ENCODE measurements at regions not wholly inside any gene's neighbourhood (a gene's known extent, or its start where the extent isn't known, plus 50 kb on each side); places are given as distances from the start of the nearest gene placed in this dataset.
A peak's percentile ranks its signal among the peaks of the same experiment; 100 is the strongest.

DNA sequence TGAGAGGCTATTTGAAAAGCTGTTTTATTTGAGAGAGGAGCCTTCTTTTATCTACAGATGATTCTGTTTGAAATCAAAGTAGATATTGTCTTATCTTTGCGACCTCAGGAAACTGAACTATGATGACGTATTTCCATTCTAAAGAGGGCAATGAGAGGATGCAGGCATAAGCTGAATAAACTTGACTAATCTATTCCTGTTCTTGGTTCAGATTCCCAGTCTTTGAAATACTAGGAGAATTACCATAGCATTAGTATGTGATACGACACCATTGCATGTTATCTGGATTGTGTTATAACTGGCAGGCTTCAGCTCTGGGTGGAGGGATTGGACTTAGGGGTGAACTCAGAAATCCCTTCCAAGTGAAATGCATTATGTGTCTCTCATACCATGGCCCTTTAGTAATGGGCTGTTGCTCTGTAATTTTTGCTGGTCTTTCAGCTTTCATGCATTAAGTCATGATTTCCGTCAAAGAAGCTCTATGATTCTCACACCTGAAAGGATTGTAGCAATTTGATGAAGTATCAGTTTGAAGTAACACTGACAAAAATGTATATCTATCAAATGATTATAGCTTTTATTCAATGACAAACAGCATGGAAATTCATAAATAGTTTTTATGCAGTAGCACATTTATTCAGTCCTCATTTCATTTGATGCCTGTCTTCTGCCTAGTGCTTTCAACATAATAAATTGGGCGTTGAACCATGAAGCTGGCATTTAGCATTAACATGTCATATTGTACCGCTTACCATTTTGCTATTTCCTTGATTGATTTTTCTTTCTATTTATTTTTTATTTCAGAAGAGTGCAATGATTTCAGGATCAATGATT lies 138.4 kb upstream of the SPACA1 start:
- peak; percentile 22 for DNase-seq (ENCODE audit: low read depth)

DNA sequence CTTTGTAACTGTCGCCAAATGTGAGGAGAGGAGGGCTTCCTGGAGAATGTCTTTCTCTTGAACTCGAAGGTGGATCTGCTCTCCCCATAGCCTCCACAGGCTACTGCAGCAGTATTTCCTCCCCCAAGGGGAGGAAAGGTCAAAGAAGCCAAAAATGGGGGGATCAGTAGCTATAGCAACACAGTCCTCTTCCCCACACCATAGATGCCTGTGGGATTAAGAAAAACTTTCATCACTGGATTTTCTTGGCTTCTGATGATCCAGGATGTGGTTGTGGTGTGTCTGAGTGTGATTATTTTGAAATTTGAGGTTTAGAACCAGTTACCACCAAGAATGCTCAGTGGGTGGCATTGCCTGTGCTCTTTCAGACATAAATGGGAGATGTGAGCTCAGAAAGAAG lies 140.1 kb upstream of the SPACA1 start:
- peak; percentile 76 for DNase-seq (ENCODE audit: low read depth)

- no peak for DNase-seq (ENCODE audit: low read depth)
Observed at GRCh38 chr6:87905101-87905641, 142.5 kb upstream of the SPACA1 start.

GRCh38 chr6:87904011-87904410 lies 143.6 kb upstream of the SPACA1 start:
- no peak for DNase-seq (ENCODE audit: low read depth)

GRCh38 chr6:87903323-87903722 lies 144.3 kb upstream of the SPACA1 start:
- DNase-seq (ENCODE audit: low read depth), result no peak

GRCh38 chr6:87902383-87902782 lies 145.3 kb upstream of the SPACA1 start:
- DNase-seq (ENCODE audit: low read depth), result no peak

DNA sequence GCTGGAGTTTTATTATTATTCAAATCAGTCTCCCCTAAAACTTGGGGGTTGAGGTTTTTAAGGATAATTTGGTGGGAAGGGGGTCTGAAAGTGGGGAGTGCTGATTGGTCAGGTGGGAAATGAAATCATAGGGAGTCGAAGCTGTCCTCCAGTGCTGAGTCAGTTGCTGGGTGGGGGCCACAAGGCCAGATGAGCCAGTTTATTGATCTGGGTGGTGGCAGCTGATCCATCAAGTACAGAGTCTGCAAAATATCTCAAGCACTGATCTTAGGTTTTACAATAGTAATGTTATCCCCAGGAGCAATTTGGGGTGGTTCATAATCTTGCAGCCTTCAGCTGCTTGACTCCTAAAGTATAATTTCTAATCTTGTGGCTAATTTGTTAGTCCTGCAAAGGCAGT lies 146.0 kb upstream of the SPACA1 start:
- DNase-seq (ENCODE audit: low read depth), result no peak

DNA sequence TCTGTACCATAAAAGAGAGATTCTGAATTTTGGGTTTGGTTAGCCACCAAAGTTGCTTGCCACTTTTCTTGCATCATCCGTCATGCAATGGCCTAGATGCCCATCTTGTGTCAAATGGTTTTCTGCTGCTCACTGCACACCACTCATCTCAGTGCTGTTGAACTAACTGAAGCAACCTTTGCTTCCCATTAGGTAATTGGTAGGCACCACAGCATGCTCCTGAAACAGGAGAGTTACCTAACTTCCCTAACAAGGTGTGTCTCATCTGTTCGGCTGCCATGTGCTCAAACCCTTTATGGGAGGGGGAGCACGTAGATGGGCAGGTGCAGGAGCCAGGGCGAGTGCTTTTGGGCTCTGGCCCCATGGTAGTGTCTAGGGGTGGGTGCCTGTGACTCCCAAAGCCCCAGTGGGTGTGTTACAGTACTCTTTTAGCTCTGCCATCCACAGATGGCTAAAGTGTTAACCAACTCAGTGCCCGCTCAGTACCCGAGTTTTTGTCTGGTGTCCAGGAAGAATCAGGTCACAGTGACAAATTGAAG lies 147.4 kb upstream of the SPACA1 start:
- no peak for DNase-seq (ENCODE audit: low read depth)

- no peak for DNase-seq (ENCODE audit: low read depth)
Observed at GRCh38 chr6:87899499-87900147, 148.0 kb upstream of the SPACA1 start.

DNA sequence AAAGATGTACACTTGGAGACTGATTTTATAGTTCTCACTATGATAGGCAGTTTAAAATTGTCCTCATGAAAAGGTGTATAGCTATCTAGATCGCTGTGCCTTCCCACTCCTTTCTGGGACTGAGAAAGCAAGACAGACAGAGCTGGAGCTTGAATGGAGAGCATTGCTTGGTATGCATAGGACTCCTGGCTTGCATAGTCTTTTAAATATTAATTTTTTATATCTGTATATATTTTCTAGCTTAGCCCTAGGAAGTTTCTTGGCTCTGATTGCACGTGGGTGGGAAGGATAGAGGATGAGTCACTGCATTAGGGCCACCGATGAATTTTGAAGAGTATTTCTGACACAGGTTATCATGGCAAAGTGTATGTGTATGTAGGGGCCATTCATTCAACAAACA lies 150.0 kb upstream of the SPACA1 start:
- no peak for DNase-seq (ENCODE audit: low read depth)

- no peak for DNase-seq (ENCODE audit: low read depth)
Observed at GRCh38 chr6:87897013-87897412, 150.6 kb upstream of the SPACA1 start.

GRCh38 chr6:87887266-87887665 lies 160.4 kb upstream of the SPACA1 start:
- DNase-seq (ENCODE audit: low read depth), result no peak

DNA sequence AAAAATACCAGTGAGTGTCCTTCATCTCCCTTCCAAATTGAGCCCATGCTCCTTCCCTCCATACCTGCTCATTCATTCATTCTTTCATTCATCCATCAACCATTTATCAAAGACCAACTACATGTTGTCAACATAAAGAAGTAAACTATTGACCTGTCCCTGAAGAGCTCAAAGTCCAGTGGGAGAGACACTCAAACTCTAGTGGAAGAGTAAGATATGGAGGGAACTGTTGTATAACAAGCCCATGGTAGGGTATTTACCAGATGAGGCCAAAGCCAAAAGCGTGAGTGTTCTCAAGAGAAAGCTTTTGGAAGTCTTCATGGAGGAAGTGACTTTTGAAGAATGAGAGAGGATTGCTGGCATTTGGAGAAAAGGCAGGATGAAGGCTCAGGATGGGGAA lies 163.4 kb upstream of the SPACA1 start:
- DNase-seq (ENCODE audit: low read depth), result no peak

DNA sequence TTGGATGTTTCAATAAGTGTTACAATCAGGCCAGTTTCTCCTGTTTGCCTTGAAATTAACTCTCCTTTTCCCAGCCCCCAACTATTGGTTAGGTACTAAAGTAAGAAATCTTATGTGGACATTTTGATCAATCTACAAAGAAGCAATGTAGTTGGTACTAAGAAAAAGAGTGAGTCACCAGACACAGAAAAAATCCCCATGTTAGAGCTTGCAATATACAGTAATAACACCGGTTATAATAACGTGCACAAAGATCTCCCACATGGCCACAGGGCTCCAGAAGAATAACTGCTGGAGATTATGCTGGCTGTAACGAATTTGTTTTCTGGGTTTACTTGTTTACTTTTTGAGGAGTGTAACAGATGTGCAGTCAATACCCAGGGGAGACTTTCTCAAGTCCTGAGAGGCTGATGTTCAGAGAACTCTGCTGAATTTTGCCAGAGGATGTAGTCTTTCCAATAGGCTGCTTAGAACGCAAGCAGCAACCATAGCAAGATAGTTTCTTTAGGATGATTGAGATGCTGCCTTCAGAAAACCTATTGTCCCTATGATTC lies 166.2 kb upstream of the SPACA1 start:
- no peak for DNase-seq (ENCODE audit: low read depth)

GRCh38 chr6:87879132-87879861 lies 168.3 kb upstream of the SPACA1 start:
- no peak for DNase-seq (ENCODE audit: low read depth)

DNA sequence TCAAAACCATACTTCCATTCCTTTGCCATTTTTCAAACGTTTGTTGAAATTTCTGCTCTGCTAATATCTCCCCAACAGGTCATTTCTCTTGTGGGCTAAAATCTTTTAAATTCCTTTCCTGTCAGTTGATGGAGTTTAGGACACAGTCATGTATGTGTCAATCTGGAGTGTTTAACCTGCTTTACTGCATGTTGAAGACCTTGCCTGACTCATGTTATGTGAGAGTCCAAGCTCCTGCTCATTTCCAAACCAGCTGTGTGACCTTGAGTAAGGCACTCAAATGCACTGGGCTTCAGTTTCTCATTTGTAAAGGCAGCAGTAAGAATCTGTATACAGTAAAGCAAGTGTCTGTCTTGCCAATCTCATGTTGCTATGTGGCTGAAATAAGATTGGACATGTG lies 171.9 kb upstream of the SPACA1 start:
- no peak for DNase-seq (ENCODE audit: low read depth)

GRCh38 chr6:87873556-87873955 lies 171.5 kb upstream of the AKIRIN2 start:
- no peak for DNase-seq (ENCODE audit: low read depth)

DNA sequence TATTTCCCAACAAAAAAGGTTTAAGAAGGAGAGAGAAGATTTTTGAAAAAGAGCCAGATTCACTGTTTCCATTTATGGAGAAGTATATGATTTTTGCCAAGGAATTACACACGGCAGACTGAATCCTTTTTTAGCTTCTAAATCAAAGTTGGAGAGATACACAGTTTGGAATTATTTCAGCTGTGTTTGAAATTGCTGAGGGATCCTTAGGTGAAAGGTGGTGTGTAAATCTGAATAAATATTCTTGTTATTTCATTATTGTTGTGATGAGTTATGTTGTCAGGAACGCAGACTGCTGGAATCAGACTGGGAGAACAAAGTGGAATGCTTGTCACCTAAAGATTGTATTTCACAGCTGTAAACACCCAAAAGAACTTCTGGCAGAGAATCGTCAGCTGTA lies 168.5 kb upstream of the AKIRIN2 start:
- no peak for DNase-seq (ENCODE audit: low read depth)

DNA sequence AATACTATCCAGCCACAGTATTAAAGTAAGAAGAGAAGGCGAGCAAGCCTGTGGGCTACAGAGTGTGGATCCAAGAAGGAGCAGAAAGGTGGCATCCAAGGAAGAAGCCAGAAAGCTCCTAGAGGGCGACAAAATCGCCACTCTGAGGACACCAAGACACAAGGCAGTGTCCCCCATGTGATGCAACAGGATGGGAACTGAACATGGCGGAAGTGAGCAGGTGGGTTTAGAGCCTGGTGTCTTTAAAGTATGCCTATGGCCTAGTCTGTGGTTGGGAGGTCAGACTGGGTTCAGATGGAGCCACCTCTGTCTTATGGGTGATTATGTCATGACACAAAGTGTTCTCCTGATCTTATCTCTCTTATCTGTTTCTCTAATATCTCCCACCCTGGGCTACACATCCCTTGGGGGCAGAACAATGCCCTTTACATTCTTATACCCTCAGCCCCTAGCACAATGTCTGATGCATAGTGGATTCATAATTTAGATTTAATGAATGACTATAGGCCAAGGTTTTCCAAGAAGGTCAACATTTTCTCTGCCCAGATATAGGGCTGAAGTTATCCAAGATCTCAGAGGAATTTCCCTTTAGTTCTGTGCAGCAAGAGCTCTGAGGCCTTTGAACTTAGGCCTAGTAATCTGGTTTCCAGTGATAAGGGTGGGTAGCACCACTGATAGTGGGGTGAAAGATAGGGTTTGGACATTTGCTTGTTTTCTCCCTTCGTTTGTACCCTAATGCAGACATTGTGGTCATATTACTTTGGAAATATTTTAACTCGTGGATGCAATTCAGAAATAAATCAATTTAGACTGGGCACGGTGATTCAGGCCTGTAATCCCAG lies 167.3 kb upstream of the AKIRIN2 start:
- no peak for DNase-seq (ENCODE audit: low read depth)

DNA sequence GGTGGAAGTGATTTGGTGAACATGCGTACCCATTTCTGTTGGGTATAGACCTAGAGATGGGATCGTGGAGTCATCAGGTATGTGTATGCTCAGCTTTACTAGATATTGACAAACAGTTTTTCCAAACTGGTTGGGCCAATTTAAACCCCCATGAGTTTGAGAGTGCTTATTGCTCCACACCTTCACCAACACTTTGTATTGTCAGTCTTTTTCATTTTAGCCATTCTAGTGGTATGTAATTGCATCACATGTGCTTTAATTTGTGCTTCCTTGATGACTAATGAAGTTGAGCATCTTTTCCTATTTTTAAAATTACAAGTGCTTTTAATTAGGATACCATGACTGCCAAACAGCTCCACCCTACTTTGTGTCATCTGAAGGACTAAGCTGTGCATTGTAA lies 158.9 kb upstream of the AKIRIN2 start:
- DNase-seq (ENCODE audit: low read depth), result no peak

DNA sequence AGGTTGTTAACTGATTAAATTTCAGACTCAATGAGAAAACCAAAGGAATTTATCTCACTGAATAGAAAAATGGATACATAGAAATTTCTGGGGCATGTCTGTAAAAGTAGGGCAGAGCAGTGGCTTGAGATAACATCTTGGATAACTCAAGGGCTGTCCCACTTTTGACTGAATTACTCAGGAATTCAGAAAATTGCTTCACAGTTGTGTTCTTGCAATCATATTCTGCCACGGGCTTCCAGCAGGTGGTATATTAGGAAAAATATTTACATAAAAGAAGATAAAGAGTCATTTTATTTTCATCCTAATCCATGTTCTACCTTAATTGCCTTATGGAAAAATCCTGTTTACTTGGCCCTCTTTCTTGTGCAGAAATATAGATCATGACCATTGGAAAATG lies 156.4 kb upstream of the AKIRIN2 start:
- DNase-seq (ENCODE audit: low read depth), result no peak
